ENCODE measurements at regions not wholly inside any gene's neighbourhood (a gene's known extent, or its start where the extent isn't known, plus 50 kb on each side); places are given as distances from the start of the nearest gene placed in this dataset.

- no peak for DNase-seq
- H3K27me3 Mint-ChIP-seq (ENCODE audit: low read depth): peaks cover 6% of the 10 kb centered on the region
Observed at GRCh38 chr3:194957743-194958240, 272.1 kb downstream of the FAM43A start.

More at GRCh38 chr3:194957743-194958240, 272.1 kb downstream of the FAM43A start:
- Histone ChIP-seq H3K9ac (ENCODE audit: extremely low read depth, insufficient read length, low read length) (no peak overlapping the region), H4K91ac (ENCODE audit: insufficient read length, low read depth, low read length) (no peak overlapping the region), H3K23me2 (ENCODE audit: insufficient read length, low read depth, low read length, poor library complexity, severe bottlenecking) (no peaks in the 10 kb centered on the region), H3K9me3 (ENCODE audit: control insufficient read depth, low read depth, low read length) (no peaks in the 10 kb centered on the region), H3K56ac (ENCODE audit: insufficient read length, low read depth, low read length) (no peak overlapping the region), H3K27ac (ENCODE audit: insufficient read length, low read depth, low read length) (no peak overlapping the region), H3K4ac (ENCODE audit: low read depth, low read length) (no peak overlapping the region), H2AFZ (ENCODE audit: low read length) (no peak overlapping the region), H3K4me2 (ENCODE audit: insufficient read depth, insufficient read length, low read length) (no peak overlapping the region), H2BK12ac (ENCODE audit: insufficient read length, low read depth, low read length) (no peak overlapping the region), H4K5ac (ENCODE audit: insufficient read length, low read depth, low read length) (no peak overlapping the region), H2BK120ac (ENCODE audit: low read depth, low read length, poor library complexity, severe bottlenecking) (no peak overlapping the region), H2BK20ac (ENCODE audit: low read depth, low read length, poor library complexity, severe bottlenecking) (no peak overlapping the region), H3K79me1 (ENCODE audit: insufficient read depth, low read depth, low read length, poor library complexity, severe bottlenecking) (no peaks in the 10 kb centered on the region), H3K79me2 (ENCODE audit: insufficient read depth, low read length) (no peaks in the 10 kb centered on the region), H3K23ac (ENCODE audit: insufficient read length, low read depth, low read length) (no peak overlapping the region), H2AK5ac (ENCODE audit: insufficient read length, low read length) (no peak overlapping the region), H2BK5ac (ENCODE audit: insufficient read length, low read length) (no peak overlapping the region), H3K14ac (ENCODE audit: insufficient read depth, low read length) (no peak overlapping the region), H3K18ac (ENCODE audit: insufficient read length, low read depth, low read length) (no peak overlapping the region), H3K4me1 (ENCODE audit: insufficient read depth, low read length) (no peaks in the 10 kb centered on the region; the same call in 1 of the 2 replicates), H4K8ac (replicated peaks; ENCODE audit: insufficient read length, low read depth, low read length) (no peak overlapping the region), H3K27me3 (ENCODE audit: insufficient read depth, low read length) (no peaks in the 10 kb centered on the region), H2BK15ac (ENCODE audit: low read depth, low read length) (no peak overlapping the region), H3T11ph (ENCODE audit: low read length) (no peak overlapping the region), H4K20me1 (ENCODE audit: control insufficient read depth, insufficient read depth, insufficient read length) (no peaks in the 10 kb centered on the region)
- Mint-ChIP-seq H3K27ac (no peak overlapping the region; a peak in 1 of 7 replicates), H3K9me3 (no peaks in the 10 kb centered on the region), H3K4me1 (peaks cover 3 to 12% of the 10 kb centered on the region in 2 experiments), H3K36me3 (ENCODE audit: insufficient read depth in 1 of 3, low read depth in 3 of 3) (no peaks in the 10 kb centered on the region), H3K4me3 (no peak overlapping the region)
- WGBS (ENCODE audit: extremely low coverage, insufficient read length, low lambda C conversion rate): no CpG with 5 or more reads among the region's 7 CpGs
- no peak for TF ChIP-seq CTCF (conservative IDR thresholded peaks at IDR 0.05)
